Putamen (tissue), 1 donor: ENCODE measurements at regions not wholly inside any gene's neighbourhood (a gene's known extent, or its start where the extent isn't known, plus 50 kb on each side); places are given as distances from the start of the nearest gene placed in this dataset.
"Not testable (repeated sequence)": the region's sequence is repeated elsewhere in the genome, so short reads cannot be mapped to it uniquely, and the experiment has no call there.

Experiments used
- DNase-seq: peaks from one replicate; pipeline ENCODE4 v3.0.0-alpha.2; 2016; ENCODE audit warnings: low spot score

DNA sequence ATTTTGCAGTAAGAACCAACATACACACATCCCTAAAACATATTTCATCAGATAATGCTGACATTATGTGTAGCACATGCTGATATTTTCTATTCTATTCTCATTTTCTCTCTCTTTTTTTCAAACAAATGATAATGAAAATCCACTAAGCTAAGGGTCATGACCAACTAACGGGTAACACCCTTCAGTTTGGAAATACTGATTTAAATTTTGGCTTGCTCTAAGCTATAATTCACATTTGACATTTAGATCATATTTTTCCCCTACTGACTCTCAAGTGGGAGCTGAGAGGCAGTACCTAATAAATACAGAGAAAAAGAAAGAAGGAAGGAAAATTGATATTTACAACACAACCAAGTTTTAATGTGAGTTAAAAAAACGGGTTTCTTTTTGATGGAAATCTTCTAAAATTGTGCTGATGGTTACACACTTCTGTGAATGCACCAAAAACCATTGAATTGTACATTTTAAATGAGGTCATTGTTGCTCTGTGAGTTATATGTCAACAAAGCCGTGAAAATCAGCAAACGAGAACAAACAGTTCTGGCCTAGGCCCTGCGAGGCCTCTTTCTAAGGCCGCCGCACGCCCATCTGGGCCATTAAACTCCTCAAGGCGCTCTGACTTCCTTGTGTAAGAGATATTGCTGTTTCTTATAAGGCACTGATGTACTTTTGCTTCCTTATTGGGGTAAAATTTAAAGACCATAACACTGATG, 124.2 kb downstream of the GALR1 start:
- no peak for DNase-seq

DNA sequence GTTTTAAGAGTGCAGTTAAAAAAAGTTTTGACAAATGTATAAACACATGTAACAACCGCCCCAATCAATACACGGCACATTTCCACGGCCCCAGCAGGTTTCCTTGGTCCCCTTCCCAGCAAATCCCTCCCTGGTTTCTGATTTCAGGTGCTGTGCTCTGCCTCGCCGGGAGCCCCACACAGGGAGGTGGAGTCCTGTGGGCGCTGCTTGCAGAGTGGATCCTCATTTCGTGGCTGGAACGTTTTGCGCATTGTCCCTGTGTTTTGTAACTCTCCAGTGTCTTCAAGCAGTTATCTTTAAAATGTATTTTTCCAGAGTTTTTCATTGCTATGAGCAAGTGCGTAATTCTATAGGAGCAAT, 124.8 kb downstream of the GALR1 start:
- DNase-seq, result no peak

DNA sequence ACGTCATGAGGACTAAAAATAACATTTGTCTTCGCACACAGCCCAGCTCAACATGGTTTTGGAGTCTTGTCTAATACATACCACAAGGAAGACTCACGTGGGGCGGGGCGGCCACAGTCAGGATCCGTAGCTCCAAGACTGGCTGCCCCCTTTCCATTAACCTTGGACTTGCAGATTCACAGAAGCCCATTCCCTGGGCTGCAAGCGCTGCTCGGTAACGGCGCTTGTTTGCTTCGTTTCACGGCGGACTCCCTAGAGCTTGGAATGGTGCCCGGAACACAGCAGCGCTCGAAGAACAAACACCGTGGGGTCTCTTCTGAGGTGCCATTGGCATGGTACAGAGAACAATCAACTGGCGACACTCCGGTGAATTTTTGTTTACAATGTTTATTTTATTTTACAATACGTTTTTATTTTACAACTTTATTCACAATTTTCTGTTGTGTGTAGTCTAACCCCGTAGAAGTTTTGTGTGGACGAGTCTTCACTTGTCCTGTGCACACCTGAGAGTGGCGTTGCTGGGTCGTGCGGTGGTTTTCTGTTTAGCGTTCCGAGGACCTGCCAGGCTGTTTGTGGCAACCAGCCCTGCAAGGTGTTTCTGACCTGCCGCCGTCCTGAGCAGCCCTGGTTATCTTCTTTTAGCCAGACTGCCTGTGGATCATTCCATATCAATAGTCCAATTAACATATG, 126.5 kb downstream of the GALR1 start:
- no peak for DNase-seq

DNA sequence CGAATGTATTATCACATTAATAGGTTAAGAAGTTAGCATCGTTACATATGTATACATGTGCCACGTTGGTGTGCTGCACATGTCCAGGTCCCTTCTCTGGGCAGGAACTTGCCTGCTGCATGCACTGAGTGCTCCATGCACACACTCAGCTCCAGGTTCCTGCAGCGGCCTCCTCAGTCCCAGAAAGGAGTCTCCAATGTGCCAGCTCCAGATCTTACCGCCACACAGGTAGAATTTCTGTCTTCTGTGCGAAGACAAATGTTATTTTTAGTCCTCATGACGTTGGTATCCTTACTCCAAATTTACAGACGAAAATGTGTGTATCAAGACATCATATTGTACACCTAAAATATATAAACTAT, 127.1 kb downstream of the GALR1 start:
- DNase-seq, result no peak

DNA sequence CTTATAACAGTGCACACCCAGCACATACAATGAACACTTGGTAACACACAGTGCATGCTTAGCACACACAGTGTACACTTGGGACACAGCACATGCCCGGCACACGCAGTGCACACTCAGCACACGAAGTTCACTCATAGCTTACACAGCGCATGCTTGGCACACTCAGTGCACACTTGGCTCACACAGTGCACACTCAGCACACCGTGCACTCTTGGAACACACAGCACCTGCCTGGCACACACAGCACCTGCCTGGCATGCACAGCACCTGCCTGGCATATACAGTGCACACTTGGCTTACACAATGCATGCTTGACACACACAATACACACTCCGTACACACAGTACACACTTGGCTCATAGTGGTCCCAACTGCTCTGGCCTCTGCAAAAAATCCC, 128.2 kb downstream of the GALR1 start:
- DNase-seq, result no peak

DNA sequence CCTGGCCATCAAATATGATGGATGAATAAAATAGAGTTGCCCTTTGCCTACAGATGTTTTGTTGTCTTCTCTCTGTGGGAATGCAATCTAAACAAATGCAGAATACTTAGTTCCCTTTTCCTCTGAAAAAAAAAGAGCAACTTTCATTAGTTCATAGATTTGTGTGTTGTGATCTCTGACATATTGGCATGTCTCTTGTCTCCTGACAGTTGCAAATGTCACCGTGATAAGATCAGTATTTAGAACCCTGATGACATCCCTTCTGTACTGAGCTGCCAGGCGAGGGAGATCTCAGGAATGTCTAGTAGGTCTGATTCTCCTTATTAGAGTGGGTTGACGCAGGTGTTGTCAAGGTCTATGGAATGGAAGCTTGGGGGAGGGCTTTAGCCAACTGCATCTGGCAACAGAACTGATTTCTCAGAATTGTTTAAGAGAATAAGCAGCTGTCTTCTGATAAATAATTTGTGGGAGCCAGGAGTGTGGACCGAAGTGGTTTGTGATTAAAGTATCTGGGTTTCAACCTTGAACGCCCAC, 130.4 kb downstream of the GALR1 start:
- DNase-seq, result no peak

DNA sequence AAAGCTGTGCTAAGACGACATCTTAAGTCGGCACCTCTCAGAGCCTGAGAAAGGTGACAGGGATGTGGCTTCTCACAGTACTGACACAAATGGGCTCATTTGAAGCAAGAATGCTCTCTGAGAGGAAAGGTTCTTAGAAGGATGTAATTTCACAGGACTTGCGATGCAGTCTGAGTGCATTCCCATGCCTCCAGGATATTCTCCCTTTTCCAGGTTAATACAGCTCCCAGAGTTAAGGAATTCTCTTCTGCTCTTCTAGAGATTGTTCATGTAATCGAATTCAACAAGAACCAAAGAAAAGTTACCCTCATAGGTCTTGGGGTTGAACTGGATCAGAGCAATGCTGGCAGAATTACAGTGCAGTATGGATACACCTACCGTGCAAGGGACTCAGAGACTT, 131.0 kb downstream of the GALR1 start:
- DNase-seq, result no peak

DNA sequence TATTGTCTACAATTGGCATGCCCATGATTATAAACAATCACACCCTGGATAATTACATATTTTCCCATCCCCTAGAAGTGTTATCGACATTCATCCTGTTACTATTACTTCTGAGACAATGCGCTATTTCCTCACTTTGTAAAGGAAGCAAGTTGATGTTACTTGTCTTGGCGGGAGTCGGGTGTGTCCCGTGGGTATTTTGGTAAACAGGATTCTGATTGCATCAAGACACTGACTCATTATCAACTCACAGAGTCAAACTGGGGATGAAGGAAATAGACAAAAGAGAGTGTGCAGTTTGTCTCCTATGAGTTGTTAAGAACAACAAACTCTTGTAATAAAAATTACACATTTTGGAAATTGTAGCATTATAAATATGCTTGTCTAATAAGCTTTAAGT, 142.7 kb downstream of the GALR1 start:
- DNase-seq, result no peak

DNA sequence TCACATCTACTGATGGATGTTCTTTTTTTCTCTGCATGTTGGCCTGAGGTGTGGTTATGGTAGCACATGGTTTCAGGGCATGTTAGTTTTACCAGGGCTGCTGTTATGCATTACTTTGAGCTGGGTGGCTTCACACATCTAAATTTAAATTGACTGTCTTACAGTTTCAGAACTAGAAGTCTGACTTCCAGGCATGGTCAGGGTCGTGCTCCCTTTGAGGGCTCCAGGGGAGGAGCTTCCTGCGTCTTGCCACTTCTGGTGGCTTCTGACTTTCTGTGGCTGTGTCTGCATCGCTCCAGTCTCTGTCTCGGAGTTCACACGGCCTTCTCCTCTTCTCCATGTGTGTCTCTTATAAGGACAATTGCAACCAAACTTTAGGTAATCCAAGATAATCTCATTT, 143.9 kb downstream of the GALR1 start:
- DNase-seq, result no peak

DNA sequence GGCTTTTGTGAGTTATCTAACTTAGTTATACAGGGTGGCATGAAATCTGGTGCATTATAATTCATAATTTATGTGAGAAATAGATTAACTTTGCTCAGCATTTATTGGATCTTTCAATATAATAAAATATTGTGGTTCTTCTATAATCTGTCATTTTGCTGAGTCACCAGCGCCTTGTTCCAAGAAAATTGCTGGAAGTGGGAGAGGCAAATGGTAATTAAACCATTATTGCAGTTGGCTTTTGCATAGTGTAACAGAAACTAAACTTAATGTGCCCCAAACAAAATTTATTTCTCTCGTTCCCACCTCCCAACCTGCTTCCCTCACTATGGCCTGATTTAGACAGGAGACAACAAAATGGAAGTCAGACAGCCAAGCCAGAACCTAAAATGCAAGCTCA, 146.3 kb downstream of the GALR1 start:
- DNase-seq, result no peak

DNA sequence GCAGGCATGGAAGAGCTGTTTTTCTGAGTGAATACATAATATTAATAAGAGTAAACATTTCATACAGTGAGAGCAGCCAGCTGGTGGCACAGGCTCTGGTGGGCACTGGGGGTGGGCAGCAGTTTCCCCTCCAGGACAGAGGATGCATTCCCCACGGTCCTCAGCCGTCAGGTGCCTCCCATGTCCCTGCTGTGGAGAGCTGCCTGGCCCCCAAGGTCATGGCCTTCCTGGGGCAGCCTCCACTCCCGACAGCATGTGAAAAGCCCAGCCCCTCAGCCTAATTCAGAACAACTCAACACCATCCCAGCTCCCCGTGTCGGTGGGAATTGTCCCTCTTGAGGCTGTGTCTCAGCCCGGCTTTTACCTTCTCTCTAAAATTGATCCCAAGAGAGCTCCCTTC, 147.4 kb downstream of the GALR1 start:
- no peak for DNase-seq

DNA sequence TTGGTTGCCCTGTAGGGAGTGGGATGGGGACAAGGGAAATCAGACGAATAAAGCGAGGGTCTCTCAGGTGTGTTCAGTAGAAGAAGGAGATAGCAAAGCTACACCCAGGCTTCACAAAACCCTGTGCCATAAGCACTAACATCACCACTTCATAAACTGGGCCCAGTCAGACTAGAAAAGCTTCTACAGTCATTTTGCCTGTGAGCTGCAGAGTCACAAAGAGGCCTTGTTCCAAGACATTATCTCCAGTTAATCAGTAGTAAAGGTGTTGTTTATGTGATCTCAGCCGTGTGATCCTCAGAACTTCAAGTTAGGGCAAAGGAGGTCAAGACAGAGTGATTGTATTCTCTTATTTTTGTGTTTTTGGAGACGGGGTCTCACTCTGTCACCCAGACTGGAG, 148.0 kb downstream of the GALR1 start:
- no peak for DNase-seq

DNA sequence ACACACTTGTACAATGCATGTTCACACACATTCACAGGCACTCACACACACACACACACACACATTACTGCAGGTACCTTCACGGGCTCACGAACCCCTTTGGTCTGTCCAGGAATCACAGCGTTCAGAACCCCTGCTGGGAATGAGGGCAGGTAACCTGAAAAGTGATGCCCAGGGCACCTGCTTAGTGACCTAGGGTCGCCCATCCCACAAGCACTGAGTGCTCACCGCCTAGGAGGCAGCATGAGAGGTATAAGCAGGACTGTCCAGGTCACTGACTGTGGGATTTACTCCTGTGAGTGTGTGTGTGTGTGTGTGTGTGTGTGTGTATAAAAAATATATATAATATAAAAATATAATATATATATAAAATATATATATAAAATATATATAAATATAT, 150.9 kb downstream of the GALR1 start:
- no peak for DNase-seq

DNA sequence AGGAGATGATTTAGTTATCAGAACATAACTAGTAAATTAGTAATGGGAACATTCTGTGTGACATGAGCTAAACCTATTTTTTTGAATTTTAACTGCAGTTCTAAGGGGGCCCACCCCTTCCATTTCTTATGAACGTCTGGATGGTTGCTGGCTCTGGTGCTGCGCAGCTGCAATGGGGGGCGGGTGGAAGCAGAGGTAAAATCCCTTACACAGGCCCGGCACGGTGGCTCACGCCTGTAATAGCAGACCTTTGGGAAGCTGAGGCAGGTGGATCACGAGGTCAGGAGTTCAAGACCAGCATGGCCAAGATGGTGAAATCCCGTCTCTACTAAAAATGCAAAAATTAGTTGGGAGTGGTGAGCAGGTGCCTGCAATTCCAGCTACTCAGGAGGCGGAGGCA, 151.5 kb downstream of the GALR1 start:
- no peak for DNase-seq

DNA sequence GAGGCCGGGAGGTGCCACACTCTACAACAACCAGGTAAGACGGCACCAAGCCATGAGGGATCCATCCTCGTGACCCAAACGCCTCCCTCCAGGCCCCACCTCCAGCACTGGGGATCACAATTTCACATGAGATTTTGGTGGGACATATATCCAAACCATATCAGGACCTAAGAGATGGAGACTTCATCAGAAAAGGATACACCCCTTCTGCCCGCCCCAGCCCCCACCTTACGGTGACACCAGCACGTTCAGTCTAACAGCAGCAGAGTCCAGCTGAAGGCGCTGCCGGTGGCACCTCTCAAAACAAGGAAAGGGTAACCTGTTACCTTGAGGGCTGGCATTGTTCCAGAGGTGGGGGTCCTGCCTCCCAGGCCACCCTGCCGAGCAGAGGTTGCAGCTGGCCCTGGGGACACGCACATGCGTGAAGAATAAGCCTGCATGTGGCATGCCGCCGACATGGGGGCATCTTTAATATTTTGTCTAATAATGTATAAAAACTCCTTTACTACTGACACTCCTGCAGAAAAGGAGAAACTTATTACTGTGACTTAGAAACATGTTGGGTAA, 154.4 kb downstream of the GALR1 start:
- no peak for DNase-seq

DNA sequence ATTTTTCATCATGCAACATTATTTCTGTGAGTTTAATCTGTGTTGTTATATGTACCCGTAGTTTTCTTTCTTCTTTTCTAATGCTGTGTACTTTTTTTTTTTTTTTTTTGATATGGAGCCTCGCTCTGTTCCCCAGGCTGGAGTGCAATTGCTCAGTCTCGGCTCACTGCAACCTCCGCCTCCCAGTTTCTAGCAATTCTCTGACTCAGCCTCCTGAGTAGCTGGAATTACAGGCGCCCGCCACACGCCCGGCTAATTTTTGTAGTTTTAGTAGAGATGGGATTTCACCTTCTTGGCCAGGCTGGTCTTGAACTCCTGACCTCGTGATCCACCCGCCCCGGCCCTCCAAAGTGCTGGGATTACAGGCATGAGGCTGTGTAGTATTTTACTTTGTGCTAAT, 155.4 kb downstream of the GALR1 start:
- no peak for DNase-seq

DNA sequence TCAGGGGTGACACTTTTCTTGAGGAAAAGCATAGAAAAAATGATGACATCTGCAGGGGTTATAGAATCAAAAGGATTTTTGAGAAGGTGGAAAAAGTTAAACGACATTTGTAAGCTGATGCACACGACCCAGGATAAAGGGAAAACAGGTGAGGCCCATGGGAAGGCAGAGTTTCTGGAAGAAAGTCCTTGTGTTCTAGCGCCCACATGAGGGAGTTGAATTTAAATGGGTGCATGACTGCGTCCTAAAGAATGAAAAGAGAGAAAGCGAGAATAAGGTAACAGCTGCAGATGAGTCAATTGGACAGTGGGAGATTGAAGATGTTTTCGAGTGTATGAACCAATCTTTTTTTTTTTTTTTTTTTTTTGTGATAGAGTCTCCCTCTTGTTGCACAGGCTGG, 158.1 kb downstream of the GALR1 start:
- DNase-seq, result no peak

DNA sequence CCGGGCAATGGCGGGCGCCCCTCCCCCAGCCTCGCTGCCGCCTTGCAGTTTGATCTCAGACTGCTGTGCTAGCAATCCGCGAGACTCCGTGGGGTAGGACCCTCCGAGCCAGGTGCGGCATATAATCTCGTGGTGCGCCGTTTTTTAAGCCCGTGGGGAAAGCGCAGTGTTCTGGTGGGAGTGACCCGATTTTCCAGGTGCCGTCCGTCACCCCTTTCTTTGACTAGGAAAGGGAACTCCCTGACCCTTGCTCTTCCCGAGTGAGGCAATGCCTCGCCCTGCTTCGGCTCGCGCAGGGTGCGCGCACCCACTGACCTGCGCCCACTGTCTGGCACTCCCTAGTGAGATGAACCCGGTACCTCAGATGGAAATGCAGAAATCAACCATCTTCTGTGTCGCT, 171.9 kb downstream of the GALR1 start:
- not testable (repeated sequence) for DNase-seq

DNA sequence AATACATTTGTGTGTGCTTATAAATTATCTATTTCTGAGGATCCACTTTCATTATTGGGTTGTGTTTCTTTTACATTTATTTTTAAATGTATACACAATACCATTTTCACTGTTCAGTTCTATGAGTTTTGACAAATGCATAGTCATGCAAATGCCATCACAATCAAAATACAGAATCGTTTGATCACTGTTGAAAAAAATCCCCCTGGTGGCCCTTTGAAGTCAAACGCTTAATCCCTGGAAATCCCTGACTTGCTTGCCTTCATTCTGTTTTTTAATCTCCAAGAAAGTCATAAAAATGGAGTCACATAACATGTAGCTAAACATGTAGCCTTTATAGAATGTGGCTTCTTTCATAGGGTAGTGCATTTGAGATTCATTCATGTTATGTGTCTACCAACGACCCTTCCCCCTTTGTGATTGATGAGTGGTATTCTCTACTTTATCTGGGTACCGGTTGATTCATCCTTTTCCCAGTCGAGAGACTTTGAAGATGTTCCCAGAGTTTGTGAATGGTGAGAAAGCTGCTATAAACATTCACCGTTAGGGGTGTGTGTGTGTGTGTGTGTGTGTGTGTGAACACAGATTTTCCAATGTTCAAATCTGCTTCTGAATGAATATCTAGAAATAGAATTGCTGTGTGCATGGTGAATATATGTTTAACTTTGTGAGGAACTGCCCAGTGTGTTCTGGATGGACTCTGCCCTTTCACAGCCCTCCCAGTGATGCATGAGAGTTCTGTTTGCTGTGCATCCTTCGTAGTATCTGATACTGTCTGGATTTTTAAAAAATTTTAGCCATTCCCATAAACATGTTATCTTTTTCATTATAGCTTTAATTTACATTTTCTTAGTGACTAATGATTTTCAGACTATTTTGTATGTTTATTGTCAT, 173.6 kb downstream of the GALR1 start:
- no peak for DNase-seq

DNA sequence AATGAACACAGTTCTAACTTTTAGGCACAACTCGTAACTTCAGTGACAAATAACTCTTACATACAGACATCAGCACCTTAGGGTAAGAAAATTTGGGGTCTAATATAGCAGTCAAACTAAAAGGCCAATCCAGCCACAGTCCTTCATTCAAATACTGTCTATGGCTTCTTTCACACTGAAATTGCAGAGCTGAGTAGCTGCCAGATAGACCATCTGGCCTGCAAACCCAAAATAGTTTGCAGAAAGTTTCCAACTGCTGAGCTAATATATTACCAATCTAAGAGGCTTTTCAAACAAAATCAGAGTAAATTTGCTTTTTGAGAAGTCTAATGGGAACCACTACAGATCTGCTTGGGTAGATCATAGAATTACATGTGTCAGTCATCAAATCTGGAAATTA, 183.4 kb downstream of the GALR1 start:
- no peak for DNase-seq

DNA sequence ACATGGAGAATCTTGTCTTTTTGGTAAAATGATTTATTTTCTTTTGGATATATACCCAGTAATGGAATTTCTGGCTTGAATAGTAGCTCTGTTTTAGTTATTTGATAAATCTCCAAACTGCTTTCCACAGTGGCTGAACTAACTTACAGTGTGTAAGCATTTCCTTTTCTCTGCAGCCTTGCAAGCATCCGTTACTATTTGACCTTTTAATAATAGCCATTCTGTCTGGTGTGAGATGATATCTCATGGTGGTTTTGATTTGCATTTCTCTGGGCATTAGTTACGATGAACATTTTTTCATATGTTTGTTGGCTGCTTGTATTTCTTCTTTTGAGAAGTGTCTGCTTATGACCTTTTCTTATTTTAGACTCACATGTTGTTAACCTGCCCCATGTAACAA, 190.2 kb downstream of the GALR1 start:
- no peak for DNase-seq

DNA sequence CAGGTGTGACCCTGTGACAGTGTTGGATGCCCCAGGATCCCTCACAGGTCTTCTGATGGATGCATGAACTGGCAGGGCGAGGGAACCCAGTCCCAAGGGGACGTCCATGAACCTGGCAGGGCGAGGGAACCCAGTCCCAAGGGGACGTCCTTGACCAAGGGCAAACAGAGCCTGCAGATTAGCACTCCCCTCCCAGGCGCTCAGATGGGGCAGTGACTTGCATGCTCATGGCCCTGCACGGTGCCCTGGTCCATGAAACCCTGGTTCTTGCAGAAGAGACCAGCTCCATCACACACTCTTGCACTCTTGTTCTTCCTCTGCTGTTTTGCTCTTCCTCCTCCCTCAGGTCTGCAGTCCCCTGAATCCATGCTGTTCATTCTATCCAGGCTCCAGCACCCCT, 192.7 kb downstream of the GALR1 start:
- no peak for DNase-seq

DNA sequence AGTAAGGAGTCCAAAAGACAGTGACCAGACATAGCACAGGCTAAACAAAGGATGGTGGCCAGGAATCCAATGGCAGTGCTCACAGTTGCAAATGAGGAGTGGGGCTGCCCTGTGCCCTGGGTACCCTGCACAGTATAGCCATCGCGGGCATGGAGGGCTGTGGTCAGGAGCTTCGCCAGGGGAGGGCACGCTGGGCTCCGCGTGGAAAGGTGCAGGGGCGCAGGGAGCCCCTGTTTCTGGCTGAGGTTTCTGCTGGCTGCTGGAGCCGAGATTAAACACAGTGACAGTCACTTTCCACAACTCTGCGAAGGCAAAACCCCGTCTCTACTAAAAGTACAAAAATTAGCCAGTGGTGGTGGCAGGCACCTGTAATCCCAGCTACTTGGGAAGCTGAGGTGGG, 194.7 kb downstream of the GALR1 start:
- no peak for DNase-seq
